ENCODE measurements at regions not wholly inside any gene's neighbourhood (a gene's known extent, or its start where the extent isn't known, plus 50 kb on each side); places are given as distances from the start of the nearest gene placed in this dataset.

GRCh38 chr17:73938706-73939105 lies 264.8 kb upstream of the RPL38 start:
- no peak for DNase-seq

- no peak for DNase-seq
These were observed 263.7 kb upstream of the RPL38 start for GRCh38 chr17:73939806-73940205.

GRCh38 chr17:73940511-73940910 lies 263.0 kb upstream of the RPL38 start:
- DNase-seq, result no peak

- no peak for DNase-seq
These were observed 261.5 kb upstream of the RPL38 start for GRCh38 chr17:73941919-73942530.

- no peak for DNase-seq
These were observed 260.6 kb upstream of the RPL38 start for GRCh38 chr17:73942703-73943415.

- DNase-seq, result no peak
These were observed 259.9 kb upstream of the RPL38 start for GRCh38 chr17:73943416-73944110.

- DNase-seq, result no peak
These were observed 259.1 kb upstream of the RPL38 start for GRCh38 chr17:73944366-73944765.

GRCh38 chr17:73947281-73947965 lies 256.1 kb upstream of the RPL38 start:
- DNase-seq, result no peak

- DNase-seq, result no peak
These were observed 255.5 kb upstream of the RPL38 start for GRCh38 chr17:73947966-73948355.

GRCh38 chr17:73949903-73950592 lies 253.4 kb upstream of the RPL38 start:
- DNase-seq, result no peak

- no peak for DNase-seq
These were observed 252.9 kb upstream of the RPL38 start for GRCh38 chr17:73950593-73950914.

- no peak for DNase-seq
These were observed 251.4 kb upstream of the RPL38 start for GRCh38 chr17:73952082-73952479.

- no peak for DNase-seq
These were observed 250.8 kb upstream of the RPL38 start for GRCh38 chr17:73952480-73953205.

- no peak for DNase-seq
These were observed 250.1 kb upstream of the RPL38 start for GRCh38 chr17:73953206-73954033.

GRCh38 chr17:73954951-73955350 lies 248.5 kb upstream of the RPL38 start:
- no peak for DNase-seq

GRCh38 chr17:73955616-73956015 lies 247.9 kb upstream of the RPL38 start:
- DNase-seq, result no peak

- no peak for DNase-seq
These were observed 247.3 kb upstream of the RPL38 start for GRCh38 chr17:73956169-73956568.

GRCh38 chr17:73956595-73957465 lies 246.6 kb upstream of the RPL38 start:
- peak; percentile 31 for DNase-seq

GRCh38 chr17:73957564-73957963 lies 245.9 kb upstream of the RPL38 start:
- DNase-seq, result no peak

- DNase-seq, result no peak
These were observed 245.0 kb upstream of the RPL38 start for GRCh38 chr17:73958453-73958852.

All from central memory CD4-positive, alpha-beta T cell (primary cell).